ENCODE measurements at regions not wholly inside any gene's neighbourhood (a gene's known extent, or its start where the extent isn't known, plus 50 kb on each side); places are given as distances from the start of the nearest gene placed in this dataset.

GRCh38 chr3:153658136-153658535 lies 463.1 kb upstream of the ARHGEF26 start (continued):
- TF ChIP-seq CUX1 (IDR thresholded peaks at IDR 0.05; ENCODE audit: insufficient replicate concordance, low read depth, low read length) (no peak), REST (IDR thresholded peaks at IDR 0.05; ENCODE audit: low read depth, low read length) (no peak), CHD2 (IDR thresholded peaks at IDR 0.05; ENCODE audit: borderline replicate concordance, low read depth, low read length) (no peak), RELB (IDR thresholded peaks at IDR 0.05; ENCODE audit: low read depth) (no peak)
- TF ChIP-seq, protein P1, sequence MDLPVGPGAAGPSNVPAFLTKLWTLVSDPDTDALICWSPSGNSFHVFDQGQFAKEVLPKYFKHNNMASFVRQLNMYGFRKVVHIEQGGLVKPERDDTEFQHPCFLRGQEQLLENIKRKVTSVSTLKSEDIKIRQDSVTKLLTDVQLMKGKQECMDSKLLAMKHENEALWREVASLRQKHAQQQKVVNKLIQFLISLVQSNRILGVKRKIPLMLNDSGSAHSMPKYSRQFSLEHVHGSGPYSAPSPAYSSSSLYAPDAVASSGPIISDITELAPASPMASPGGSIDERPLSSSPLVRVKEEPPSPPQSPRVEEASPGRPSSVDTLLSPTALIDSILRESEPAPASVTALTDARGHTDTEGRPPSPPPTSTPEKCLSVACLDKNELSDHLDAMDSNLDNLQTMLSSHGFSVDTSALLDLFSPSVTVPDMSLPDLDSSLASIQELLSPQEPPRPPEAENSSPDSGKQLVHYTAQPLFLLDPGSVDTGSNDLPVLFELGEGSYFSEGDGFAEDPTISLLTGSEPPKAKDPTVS (IDR thresholded peaks at IDR 0.05; ENCODE audit: low read depth, low read length): no peak

Data from GM12878 (cell line).